ENCODE measurements at regions not wholly inside any gene's neighbourhood (a gene's known extent, or its start where the extent isn't known, plus 50 kb on each side); places are given as distances from the start of the nearest gene placed in this dataset.

GRCh38 chr3:194011807-194012206 is 124.1 kb upstream of the HES1 start:
- TF ChIP-seq POLR2A (IDR thresholded peaks at IDR 0.05) (no peak), CTCF (IDR thresholded peaks at IDR 0.05) (no peak)

Measured in adrenal gland (tissue), 5 donors.